ENCODE measurements at regions not wholly inside any gene's neighbourhood (a gene's known extent, or its start where the extent isn't known, plus 50 kb on each side); places are given as distances from the start of the nearest gene placed in this dataset.

GRCh38 chr16:79929260-79929965, 328.9 kb upstream of the MAF start:
- DNase-seq (ENCODE audit: low spot score): no peak

GRCh38 chr16:79928142-79928873, 327.8 kb upstream of the MAF start:
- DNase-seq (ENCODE audit: low spot score): no peak

- DNase-seq (ENCODE audit: low spot score): no peak
Observed at GRCh38 chr16:79926451-79927205, 326.1 kb upstream of the MAF start.

- DNase-seq (ENCODE audit: low spot score): no peak
Observed at GRCh38 chr16:79923431-79923830, 322.9 kb upstream of the MAF start.

- no peak for DNase-seq (ENCODE audit: low spot score)
Observed at GRCh38 chr16:79920685-79921084, 320.1 kb upstream of the MAF start.

GRCh38 chr16:79918916-79919315, 318.4 kb upstream of the MAF start:
- DNase-seq (ENCODE audit: low spot score): no peak

GRCh38 chr16:79915761-79916160, 315.2 kb upstream of the MAF start:
- DNase-seq (ENCODE audit: low spot score): no peak

- no peak for DNase-seq (ENCODE audit: low spot score)
Observed at GRCh38 chr16:79914961-79915720, 314.6 kb upstream of the MAF start.

- DNase-seq (ENCODE audit: low spot score): no peak
Observed at GRCh38 chr16:79912592-79913310, 312.2 kb upstream of the MAF start.

- no peak for DNase-seq (ENCODE audit: low spot score)
Observed at GRCh38 chr16:79911660-79912059, 311.1 kb upstream of the MAF start.

GRCh38 chr16:79909571-79909970, 309.0 kb upstream of the MAF start:
- DNase-seq (ENCODE audit: low spot score): no peak

GRCh38 chr16:79903471-79903870, 302.9 kb upstream of the MAF start:
- no peak for DNase-seq (ENCODE audit: low spot score)

- DNase-seq (ENCODE audit: low spot score): no peak
Observed at GRCh38 chr16:79902351-79902750, 301.8 kb upstream of the MAF start.

- DNase-seq (ENCODE audit: low spot score): no peak
Observed at GRCh38 chr16:79901522-79901921, 301.0 kb upstream of the MAF start.

- no peak for DNase-seq (ENCODE audit: low spot score)
Observed at GRCh38 chr16:79899716-79900115, 299.2 kb upstream of the MAF start.

- DNase-seq (ENCODE audit: low spot score): no peak
Observed at GRCh38 chr16:79899316-79899715, 298.8 kb upstream of the MAF start.

- no peak for DNase-seq (ENCODE audit: low spot score)
Observed at GRCh38 chr16:79898703-79899102, 298.2 kb upstream of the MAF start.

GRCh38 chr16:79897453-79898146, 297.1 kb upstream of the MAF start:
- DNase-seq (ENCODE audit: low spot score): no peak

GRCh38 chr16:79897104-79897452, 296.5 kb upstream of the MAF start:
- DNase-seq (ENCODE audit: low spot score): no peak

- DNase-seq (ENCODE audit: low spot score): no peak
Observed at GRCh38 chr16:79895917-79896203, 295.3 kb upstream of the MAF start.

Measured in D341Med (cell line).